ENCODE measurements at regions not wholly inside any gene's neighbourhood (a gene's known extent, or its start where the extent isn't known, plus 50 kb on each side); places are given as distances from the start of the nearest gene placed in this dataset.

DNA sequence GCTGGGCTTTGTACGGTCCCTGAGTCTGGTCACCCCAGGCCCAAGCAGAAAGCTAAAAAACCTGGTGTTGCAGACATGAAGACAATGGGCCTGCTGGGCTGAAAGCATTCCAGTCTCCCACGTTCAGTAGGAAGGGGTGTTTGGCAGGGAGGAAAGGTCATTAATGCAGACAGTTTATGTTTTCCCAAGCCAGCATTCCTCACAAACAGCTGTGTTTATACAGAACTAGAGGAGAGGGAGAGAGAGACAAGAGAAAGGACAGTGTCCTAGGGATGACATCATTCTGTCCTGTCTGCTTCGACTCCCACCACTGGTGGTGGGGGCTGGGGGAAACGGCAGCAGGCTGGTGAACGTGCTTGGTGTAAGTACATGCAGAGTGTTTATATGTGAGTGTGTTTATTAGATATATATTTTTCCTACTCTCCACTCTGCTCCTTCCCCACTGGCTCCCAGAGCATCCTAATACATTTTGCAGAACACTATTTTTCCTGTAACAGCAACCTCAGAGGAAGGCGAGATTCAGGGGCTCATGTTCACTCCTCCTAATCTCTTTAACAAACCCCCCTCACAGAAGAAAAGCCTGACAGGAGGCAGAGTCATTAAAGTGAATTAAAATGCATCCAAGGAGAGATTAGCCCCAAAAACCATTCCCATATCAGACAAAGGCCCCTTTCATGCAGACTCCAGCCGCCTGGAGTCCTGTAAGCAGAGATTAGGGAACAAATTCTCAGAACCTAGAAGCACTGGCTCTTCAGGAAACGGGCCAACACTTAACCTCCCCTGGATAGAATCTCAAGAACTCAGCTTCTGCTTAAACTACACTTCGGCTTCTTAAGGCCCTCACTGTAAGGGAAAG lies 380.4 kb downstream of the TNS1 start:
- TF ChIP-seq FOXM1 (IDR thresholded peaks at IDR 0.05; ENCODE audit: borderline replicate concordance) (no peak), SUZ12 (IDR thresholded peaks at IDR 0.05) (no peak), FOXA1 (IDR thresholded peaks at IDR 0.05) (no peak), NFRKB (IDR thresholded peaks at IDR 0.05) (no peak), ZNF384 (IDR thresholded peaks at IDR 0.05) (no peak)

Data from HEK293T (cell line).